ENCODE measurements at regions not wholly inside any gene's neighbourhood (a gene's known extent, or its start where the extent isn't known, plus 50 kb on each side); places are given as distances from the start of the nearest gene placed in this dataset.

DNA sequence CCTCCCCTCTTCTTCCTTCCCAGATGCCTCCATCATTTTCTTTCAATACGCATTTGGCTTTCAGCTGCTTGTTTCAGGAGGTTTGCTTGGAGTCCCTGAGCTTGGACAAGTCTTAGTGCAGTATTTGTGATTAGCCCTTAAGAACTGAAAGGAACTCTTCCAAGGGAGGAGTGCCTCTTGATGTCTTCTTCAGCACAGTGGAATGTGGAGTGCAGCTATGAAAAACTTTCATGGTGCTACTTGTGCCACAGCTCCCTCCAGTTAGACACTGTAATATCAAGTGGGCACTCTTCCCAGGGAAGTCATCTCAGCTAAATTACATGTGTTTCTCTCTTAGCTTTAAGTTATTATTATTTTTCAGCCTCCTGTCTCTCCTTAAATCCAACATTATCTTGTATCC is 173.1 kb downstream of the NECTIN3 start:
- DNase-seq, result no peak

DNA sequence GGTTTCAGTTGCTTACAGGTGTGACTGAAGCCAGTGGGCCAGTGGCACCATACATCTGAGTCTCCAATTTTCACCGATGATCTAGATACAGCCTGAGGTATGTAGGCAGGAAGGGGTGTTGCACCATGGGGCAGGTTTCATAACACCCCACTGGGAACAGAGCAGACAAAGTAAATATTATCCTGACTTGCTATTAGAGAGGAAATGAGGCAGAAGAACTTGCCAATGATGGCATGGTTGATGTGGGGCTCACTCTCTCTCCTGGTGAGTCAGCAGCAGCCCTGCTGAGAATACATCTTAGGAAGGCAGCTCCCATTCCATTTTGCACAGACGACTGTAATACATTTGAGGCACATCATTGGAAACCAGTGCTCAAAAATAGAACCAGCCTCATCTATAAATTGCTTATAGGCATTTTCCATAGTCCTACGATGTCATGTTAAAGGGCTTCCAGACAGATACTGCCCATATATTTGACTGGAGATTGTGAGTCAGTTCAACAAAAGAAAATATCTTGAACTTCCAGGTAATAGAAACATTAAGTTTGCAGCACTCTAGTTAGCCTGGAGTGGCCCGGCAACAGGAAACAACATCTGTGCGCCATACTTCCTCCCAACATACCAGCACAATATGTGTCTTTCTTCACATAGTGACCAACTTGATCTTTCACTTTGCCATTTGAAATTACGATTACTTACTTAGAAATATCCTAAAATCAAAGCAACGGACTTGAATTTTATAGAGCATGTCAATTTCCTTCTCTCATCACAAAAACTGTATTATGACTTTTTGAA is 175.5 kb downstream of the NECTIN3 start:
- DNase-seq, result peak; percentile 33

DNA sequence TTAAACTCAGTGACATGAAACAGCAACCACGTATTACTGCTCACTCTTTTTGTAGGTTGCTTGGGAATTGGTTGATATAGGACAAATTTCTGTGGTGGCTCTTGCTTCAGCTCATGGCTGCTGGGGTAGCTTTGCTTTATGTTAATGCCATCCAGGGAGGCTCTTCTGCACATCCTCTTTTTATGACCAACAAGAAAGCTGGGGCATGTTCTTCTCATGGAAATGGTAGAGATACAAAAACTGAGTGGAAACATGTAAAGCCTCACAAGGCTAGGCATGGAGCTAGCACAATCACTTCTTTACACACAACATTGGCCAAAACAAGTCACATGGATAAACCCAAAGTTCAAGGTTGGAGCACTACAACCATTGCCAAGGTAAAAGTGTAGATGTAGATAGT is 176.8 kb downstream of the NECTIN3 start:
- DNase-seq, result no peak

DNA sequence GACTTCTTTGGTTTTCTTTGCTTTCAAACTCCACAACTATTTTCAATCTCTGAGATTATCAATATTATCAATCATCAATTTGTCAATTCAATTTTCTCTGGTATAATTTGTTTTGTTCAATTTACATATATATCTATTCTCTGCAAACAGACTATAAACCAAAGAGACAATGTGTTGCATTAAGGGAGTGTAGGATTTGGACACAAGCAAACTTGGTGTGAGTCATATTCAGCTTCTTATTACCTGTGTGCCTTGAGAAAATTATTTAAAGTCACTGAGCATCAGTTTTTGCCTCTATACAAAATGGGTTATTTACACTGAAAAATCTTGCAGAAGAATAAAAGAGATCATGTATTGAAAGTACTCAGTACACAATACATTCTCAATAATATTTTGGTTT is 177.8 kb downstream of the NECTIN3 start:
- no peak for DNase-seq

DNA sequence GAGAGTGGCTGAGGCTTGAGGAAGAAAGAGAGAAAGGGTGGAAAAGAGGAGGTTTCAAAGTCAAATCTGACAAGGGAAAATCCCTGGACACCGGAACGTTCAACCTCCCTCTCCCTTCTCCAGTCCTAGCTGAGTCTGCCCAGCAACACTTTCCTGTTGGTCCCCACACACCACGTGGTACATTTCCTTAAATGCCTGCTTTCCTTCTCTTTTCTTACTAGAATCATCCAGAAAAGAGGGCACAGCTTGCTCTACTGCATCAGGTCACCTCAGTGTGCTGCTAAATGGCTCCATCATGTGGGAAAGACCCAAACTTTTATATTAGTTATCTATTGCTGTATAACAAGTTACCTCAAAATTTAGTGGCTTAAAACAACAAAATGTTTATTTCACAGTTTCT is 181.2 kb downstream of the NECTIN3 start:
- DNase-seq, result peak; percentile 20

DNA sequence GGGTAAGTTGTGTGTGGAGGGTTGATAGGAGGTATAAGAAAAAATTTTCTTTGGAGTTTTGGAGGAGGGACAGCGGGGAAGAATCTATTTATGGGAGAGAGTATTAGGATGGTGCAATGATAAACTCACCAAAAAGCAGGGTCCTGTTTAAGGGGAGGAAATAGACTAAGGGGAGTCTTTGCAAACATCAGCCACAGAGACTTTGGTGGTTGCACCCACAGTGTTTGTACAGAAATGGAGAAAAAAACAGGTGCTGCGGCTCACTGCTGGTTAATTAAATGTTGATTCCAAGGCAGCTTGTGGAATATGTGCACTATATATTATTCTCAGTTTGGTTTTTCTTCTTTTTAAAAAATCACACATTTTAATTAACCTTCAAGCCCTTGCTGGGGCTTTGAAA is 182.1 kb downstream of the NECTIN3 start:
- no peak for DNase-seq

DNA sequence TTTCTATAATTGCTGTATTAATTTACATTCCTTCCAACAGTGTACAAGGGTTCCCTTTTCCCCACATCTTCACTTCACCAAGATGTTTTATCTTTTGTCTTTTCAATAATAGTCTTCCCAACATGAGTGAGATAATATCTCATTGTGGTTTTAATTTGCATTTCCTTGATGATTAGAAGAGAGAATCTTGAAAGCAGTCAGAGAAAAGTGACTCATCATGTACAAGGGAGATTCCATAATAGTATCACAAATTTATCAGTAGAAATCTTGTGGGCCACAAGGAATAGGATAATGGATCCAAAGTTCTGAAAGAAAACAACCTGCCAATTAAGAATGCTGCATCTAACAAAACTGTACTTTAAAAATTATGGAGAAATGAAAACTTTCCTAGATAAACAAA is 189.3 kb downstream of the NECTIN3 start:
- DNase-seq, result no peak

DNA sequence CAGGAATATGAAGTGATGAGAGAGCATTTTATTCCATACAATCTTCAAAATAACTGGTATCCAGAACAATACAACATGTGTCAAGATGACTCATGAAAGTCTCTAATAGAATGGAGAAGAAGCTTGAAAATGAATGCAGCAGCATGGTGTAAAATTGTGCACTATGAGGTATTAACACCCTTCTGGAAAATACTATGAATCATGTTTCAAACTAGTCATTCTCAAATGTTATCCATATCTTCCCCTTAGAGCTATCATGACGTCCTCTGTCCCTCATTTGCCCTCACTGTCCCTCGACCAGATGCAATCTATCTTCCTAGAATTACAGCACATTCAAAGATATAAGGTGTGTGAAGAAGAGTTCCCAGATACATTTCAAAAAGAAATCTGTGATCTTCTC is 198.2 kb downstream of the NECTIN3 start:
- no peak for DNase-seq

DNA sequence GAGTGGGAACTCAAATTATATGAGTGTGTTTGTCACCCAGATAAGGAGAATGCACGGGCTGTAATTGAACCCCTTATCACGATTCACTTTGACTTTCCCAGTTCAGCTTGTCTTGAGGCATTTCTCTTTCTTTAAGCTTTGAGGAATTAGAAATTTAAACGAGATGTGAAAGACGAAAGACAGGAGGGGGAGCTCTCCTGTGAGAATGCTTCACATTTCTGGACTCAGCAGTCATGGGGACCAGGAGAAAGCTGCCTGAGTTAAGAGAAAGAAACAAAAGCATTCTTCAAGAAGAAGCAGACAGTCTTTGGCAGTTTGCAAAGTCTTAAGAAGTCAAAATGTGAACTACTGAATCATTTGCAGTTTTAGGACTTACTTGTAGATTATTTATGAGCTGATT is 205.6 kb downstream of the NECTIN3 start:
- DNase-seq, result peak; percentile 31

DNA sequence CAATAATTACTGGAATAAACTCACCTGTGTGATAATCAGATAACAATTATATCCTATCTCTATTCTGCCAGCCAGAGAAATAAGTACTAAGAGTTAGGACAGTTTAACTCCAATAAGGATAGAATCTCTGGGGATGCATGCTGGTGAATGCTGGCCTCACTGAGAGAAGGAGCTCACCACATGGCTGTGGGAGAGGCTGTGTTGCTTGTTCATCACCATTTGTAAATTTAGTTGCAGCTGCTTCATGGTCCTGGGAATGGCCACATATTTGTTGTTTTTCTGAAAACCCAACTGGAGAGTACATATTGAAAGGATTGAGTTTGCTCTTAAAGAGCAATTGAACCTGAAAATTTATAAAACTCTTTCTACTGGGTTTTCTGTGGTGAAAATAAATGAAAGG is 207.3 kb downstream of the NECTIN3 start:
- DNase-seq, result no peak

DNA sequence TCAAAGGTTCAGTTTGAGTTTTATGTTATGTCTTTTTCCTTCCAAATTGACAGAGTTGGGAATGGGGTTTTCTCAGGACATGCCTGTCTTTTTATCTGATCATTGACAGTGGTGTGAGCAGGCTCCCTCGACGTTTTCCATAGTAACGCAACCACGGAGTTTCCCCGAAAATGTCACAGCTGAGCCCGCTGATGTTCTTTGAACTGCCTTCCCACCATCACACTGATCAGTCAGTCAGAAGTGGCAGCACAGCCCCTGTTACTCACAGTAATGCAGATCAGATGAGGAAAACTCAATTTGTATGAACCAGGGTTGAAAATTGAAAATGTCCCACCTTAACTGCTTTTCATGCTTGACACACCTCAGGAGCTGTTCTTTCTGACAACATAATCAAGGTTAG is 210.4 kb downstream of the NECTIN3 start:
- DNase-seq, result no peak

DNA sequence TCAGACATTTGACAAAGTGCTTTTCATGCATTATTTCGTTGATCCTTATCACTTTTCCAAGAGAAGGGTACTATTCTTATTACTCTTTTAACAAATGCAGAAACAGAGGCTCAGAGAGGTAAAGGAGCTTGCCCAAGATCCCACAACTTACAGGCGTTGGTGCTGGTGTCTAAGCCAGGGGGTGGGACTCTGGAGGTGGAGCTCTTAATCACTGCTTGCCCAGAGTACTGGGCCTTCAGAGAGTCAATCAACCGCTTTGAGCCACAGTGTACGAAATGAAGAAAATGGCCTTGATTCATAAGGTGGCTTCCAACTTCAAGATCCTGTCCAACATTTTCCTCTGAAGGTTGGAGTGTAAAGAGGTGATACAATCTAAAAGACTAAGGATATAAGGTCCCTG is 211.5 kb downstream of the NECTIN3 start:
- no peak for DNase-seq

DNA sequence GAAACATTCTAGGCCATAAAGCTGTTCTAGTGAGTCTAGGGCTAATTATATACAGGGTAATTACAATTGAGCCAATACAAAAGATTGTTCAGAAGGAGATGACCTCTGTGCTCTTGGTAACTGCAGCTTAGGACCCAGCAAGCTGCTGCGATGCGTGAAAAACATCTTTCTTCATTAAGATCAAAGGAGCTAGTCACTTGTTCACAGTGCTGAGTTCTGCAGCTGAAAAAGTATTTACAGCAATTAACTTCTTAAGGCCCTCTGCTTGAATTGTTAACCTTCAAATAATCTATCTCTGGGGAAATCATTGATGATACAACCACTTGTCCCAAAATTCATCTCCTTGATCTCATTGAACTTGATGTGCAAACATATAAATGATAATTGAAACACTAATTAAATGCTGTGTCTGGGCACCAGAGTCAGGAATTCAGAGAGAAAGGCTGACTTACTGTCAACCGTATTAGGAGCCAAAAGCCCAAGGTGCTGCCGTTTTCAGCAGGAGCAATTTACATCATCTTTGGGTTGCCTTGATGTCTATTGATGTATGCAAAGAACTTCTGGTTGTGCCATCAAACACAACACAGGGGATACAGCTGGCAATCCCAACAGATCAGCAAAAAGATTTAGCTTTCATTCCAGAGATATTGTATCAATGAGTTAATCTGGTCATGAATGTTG is 213.0 kb downstream of the NECTIN3 start:
- DNase-seq, result no peak

DNA sequence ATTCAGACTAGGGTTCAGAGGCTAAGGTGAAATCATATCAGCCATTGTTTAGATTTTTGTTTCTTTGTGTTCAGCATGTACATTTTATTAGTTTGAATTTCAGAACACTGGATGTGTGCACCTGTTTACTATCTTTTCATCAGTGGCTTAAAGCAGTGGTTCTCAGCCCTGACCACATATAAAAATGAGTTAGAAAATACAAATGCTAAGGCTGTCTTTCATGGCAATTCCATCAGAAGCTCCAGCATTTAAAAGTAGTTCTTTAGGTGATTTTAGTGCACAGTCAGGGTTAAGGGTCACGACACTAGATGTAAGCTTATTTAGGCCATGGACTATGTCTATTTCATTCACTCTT is 213.5 kb downstream of the NECTIN3 start:
- DNase-seq, result no peak

DNA sequence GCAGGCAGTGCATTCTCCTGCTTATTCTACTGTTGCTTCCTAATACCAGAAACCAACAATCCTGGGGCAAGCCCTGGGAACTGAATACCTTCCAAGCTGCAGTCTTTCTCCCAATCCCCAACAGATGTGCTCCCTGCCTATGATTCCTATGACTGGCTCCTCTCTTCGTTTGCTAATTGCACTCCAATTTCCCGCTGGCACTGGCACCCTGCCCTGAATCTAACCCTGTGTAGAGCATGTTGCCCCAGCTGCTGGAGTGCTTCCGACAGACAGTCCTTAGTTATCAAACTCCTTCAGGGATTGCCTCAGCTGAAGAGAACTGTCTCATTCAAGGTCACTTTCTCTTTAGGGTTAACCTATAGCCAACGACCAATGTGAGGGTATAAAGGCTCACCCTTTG is 214.1 kb downstream of the NECTIN3 start:
- DNase-seq, result no peak

DNA sequence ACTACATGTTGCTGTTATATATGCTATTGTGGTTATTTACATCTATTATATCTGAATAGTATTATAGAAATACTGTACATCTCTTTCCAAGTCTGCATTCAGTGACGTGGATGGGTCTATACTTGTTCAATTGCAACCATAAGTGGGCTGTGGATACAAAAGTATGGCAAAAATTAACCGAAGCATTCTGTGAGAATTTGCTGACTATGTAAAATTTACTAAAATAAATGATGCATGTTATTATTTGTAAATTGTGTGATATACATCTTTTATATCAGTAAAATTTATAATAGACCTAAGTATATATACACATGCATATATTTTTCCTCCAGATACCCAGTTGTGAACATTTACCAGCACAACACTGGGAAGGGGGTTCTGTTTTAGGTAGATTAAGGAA is 215.1 kb downstream of the NECTIN3 start:
- DNase-seq, result no peak

DNA sequence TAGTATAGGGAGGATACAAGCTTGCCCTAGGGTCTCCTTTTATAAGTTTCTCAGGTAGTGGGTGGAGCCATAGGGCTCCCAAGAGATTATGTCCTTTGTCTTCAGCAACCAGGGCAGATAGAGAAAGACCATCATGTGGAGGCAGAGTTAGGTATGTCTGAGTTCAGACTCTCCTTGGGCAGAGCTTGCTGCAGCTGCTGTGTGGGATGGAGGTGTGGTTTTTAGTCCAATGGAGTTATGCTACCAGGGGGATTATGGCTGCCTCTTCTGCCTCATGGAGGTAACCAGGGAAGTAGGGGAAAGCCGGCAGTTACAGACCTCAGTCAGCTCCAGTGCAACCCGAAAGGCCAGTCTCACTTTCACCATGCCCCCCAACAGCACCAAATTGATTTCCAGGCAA is 220.5 kb downstream of the NECTIN3 start:
- no peak for DNase-seq

DNA sequence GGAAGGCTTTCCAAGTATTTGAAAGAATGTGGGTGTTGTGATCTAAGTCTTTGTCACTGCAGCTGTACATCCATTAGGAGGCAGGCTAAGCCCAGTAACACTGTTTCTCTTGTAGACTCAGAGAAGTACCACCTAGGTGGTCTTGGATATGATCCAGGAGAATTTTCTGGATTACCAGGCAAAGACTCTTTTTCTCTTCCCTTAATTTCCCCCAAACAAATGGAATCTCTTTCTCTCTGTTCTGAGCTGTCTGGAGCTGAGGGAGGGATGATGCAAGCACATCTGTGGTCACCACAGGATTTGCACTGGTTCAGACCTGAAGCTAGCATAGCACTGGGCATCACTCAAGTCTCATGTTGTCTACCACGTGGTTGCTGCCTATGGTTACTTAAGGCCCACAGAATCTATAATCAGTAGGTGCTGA is 227.6 kb downstream of the NECTIN3 start:
- DNase-seq, result no peak

DNA sequence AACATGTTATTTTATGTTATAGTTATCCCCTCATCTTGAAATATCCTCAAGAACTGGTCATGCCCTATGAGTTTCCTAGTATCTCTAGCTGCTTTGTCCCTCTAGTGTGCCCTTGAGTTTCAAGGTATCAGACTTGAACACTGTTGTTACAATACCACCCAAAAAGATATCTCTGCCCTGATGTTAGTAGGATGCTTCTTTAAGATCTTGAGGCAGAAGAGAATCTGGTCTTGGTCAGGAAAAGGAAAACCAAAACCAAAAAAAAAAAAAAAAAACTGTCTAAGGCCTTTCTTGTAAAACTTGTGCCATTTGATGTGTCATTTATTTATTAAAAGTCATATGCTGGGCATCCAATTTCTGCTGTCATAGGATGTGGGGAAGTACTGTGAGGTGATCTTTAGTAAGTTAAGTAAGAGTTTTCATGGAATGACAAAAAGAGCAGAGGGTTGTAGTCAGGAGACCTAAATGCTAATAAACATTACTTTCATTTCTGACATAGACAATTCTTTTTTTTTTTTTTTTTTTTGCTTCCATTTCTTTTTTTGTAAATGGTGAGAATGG is 229.7 kb downstream of the NECTIN3 start:
- no peak for DNase-seq

DNA sequence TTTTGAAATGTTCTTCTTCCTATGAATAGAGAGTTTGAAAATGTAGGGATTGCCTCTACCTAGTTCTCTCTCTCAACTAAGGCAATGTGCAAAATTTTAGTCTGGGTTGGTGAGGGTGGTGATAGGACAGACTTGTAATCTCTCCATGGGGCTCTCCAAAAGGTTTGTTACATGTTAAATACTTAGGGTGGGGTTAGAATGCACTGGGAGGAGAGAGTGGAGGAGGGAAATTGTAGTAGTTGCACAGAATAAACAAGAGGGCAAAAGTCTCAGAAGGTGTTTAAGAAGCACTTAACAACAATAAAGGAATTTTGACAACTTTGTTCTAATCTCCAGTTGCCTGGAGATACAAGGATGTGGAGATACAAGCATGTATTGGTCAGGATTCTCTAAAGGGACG is 230.4 kb downstream of the NECTIN3 start:
- no peak for DNase-seq

DNA sequence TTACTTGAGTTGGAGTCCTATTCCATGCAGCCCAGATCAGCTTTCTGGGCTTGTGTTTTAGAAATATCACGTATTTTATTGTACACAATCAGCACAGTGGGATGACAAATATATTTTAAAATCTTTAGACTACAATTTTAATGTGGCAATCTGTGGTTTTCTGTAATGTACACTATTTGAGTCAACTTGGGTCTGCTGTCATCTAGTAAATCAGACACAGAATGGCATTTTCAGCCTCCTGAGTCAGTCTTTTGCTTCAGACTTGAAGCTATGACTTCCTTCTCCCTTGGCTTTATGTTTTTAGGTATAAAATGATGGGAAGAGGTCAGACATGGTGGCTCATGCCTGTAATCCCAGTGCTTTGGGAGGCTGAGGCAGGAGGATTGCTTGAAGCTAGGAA is 232.1 kb downstream of the NECTIN3 start:
- DNase-seq, result no peak

DNA sequence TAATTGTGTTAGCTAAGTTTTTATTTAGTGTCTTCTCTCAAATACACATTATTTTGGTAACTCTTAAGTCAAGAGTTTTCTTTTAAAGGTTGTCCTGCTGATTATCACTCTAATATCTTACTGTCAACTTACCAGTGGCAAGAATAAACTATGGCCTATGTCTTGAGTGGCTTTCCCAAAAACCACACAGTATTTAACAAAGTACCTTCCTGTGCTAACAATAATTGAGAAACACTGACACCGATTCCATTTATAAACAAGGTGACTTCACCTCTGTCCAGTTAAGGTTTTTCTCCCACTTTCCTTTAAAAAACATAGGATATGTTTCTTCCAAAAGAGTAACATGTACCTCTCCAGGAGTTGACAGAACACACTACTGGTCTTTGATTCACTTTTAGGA is 234.3 kb upstream of the CD96 start:
- no peak for DNase-seq

DNA sequence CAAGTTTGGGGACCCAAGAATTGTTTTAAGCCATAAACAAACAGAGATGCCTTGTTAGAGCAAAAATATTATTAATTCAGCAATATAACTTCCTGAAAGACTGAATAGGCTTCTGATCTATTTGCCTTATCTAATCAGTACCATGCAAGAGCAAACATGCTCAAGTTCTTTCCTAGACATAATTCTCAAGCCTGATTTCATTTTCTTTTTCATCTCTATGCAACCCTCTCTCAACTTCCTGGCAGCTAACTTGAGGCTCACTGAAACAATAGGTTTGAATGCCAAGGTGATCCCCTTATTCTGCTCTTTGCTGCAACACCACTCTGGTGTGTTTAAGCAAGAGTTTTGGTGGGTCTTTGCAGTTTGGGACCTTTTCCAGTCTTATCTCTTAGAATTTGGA is 230.9 kb upstream of the CD96 start:
- no peak for DNase-seq

DNA sequence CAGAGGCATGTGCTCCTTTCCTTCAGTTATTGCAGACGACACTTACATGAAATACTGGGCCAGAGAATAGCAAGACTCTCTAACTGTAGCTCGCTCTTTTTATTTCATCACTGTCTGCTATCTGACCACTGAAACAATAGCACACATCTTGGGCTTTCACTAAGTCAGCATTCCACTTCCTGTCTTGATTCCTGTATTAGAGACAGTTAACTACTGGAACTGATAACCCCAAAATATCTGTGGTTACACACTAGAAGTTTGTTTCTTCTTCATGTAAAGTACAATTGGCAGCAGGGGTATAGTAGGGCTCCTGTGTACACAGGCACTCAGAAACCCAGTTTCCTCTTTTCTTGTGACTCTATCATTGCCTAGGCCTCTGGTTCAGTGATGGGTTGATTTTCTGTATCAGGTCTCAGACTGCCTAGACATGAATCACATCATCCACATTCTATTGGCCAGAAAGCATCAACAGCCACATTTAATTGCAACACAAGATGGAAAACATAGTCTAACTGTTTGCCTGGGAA is 230.2 kb upstream of the CD96 start:
- DNase-seq, result peak; percentile 21
